ENCODE measurements at regions not wholly inside any gene's neighbourhood (a gene's known extent, or its start where the extent isn't known, plus 50 kb on each side); places are given as distances from the start of the nearest gene placed in this dataset.
"Not testable (repeated sequence)": the region's sequence is repeated elsewhere in the genome, so short reads cannot be mapped to it uniquely, and the experiment has no call there.

DNA sequence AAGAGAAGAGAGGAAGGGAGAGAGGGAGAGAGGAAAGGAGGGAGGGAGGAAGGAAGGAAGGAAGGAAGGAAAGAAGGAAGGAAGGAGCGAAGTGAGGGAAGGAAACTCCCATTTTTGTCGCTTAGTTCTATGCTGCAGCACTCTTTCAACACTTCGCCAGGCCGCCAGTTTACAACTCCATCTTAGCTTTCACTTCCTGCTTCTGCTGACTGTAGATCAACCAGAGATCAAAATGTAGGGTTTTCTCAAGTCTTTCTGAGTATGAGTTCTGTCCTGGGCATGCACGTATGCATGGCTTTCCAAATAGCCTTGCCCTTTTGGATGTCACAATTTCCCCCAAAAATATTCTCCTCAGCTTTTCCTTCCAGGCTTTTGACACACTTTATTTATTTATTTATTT lies 723.4 kb downstream of the TRHDE start:
- no peak for DNase-seq
- Histone ChIP-seq H3K4me3 (ENCODE audit: low read length) (no peak overlapping the region), H3K27me3 (ENCODE audit: control insufficient read depth, insufficient read depth, low read length) (no peaks in the 10 kb centered on the region), H3K9me3 (replicated peaks; ENCODE audit: control insufficient read depth, low read depth, low read length) (no peaks in the 10 kb centered on the region), H3K36me3 (ENCODE audit: control insufficient read depth, insufficient read depth, low read length) (no peaks in the 10 kb centered on the region), H3K4me1 (ENCODE audit: control insufficient read depth, insufficient read depth, low read length) (no peaks in the 10 kb centered on the region), H3K27ac (ENCODE audit: low read length) (no peak overlapping the region)
- WGBS (ENCODE audit: insufficient coverage) = 100% methylated on average over 1 of the region's 5 CpGs

DNA sequence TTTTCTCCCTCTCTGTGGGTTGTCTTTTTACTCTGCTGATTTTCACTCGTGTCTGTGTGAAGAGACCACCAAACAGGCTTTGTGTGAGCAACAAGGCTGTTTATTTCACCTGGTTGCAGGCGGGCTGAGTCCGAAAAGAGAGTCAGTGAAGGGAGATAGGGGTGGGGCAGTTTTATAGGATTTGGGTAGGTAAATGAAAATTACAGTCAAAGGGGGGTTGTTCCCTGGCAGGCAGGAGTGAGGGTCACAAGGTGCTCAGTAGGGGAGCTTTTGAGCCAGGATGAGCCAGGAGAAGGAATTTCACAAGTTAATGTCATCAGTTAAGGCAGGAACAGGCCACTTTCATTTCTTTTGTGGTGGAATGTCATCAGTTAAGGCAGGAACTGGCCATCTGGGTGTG lies 729.6 kb downstream of the TRHDE start:
- WGBS (ENCODE audit: insufficient coverage) = 85% methylated on average over 3 of the region's 3 CpGs
- H3K4me3 ChIP-seq (ENCODE audit: low read length); H3K36me3 ChIP-seq (ENCODE audit: control insufficient read depth, insufficient read depth, low read length); H3K27me3 ChIP-seq (ENCODE audit: control insufficient read depth, insufficient read depth, low read length); H3K4me1 ChIP-seq (ENCODE audit: control insufficient read depth, insufficient read depth, low read length); DNase-seq; H3K27ac ChIP-seq (ENCODE audit: low read length); H3K9me3 ChIP-seq (replicated peaks; ENCODE audit: control insufficient read depth, low read depth, low read length): not testable (repeated sequence)

DNA sequence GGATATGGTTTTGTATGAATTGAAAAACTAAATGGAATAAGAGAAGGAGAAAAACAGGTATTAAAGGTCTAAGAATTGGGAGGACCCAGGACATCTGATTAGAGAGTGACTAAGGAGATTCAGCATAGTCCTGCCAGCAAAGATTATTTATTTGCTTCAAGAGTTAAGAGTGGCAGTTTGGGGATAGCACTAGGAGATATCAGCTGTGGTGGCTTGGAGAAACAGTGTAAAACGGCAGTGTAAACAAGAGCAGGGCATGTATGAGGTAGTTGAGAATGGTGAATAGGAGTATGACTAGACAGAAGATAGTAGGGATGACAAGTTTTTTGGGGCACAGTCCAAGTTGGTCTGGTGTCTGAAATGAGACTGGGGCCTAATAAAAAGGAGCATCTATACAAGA lies 730.3 kb downstream of the TRHDE start:
- H3K9me3 ChIP-seq (replicated peaks; ENCODE audit: control insufficient read depth, low read depth, low read length); DNase-seq; H3K27ac ChIP-seq (ENCODE audit: low read length); H3K4me1 ChIP-seq (ENCODE audit: control insufficient read depth, insufficient read depth, low read length); H3K4me3 ChIP-seq (ENCODE audit: low read length); H3K27me3 ChIP-seq (ENCODE audit: control insufficient read depth, insufficient read depth, low read length); H3K36me3 ChIP-seq (ENCODE audit: control insufficient read depth, insufficient read depth, low read length): not testable (repeated sequence)
- 94% methylated on average over 1 of the region's 1 CpG for WGBS (ENCODE audit: insufficient coverage)

DNA sequence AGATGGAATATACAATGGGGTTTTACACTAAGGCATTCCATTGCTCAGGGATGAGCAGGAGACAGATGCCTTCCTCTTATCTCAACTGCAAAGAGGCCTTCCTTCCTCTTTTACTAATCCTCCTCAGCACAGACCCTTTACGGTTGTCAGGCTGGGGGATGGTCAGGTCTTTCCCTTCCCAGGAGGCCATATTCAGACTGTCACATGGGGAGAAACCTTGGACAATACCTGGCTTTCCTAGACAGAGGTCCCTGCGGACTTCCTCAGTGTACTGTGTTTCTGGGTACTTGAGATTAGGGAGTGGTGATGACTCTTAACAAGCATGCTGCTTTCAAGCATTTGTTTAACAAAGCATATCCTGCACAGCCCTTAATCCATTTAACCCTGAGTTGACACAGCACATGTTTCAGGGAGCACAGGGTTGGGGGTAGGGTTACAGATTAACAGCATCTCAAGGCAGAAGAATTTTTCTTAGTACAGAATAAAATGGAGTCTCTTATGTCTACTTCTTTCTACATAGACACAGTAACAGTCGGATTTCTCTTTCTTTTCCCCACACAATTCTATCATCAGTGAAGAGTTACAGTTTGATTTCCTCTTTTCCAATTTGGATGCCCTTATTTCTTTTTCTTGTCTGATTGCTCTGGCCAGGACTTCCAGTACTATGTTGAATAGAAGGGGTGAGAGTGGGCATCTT lies 737.1 kb downstream of the TRHDE start:
- H3K36me3 ChIP-seq (ENCODE audit: control insufficient read depth, insufficient read depth, low read length); H3K27me3 ChIP-seq (ENCODE audit: control insufficient read depth, insufficient read depth, low read length); H3K4me3 ChIP-seq (ENCODE audit: low read length); H3K9me3 ChIP-seq (replicated peaks; ENCODE audit: control insufficient read depth, low read depth, low read length); DNase-seq; H3K4me1 ChIP-seq (ENCODE audit: control insufficient read depth, insufficient read depth, low read length); H3K27ac ChIP-seq (ENCODE audit: low read length): not testable (repeated sequence)
- WGBS (ENCODE audit: insufficient coverage) = no CpG with 5 or more reads among the region's 3 CpGs

DNA sequence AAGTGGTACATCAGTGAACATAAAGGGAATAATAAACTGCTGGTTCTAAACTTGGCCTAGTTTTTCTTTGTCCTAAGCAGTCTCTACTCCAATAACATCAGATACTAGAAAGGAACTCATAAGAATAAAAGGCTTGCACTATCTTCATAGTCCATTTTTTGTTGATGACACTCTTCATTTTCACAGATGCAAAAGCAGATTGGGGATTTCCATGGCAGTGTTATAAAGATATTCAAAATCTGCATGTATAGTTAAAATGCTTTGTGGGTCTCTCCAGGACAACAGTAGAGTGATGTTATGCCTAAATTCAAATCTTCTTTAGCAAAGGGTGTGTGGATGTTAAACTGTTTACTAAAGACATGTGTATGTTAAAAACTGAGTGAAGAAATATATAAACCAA lies 745.8 kb downstream of the TRHDE start:
- no peak for DNase-seq
- H3K9me3 ChIP-seq (replicated peaks; ENCODE audit: control insufficient read depth, low read depth, low read length) = peaks cover 4% of the 10 kb centered on the region
- H3K4me3 ChIP-seq (ENCODE audit: low read length) = no peak overlapping the region
- no peaks in the 10 kb centered on the region for H3K4me1 ChIP-seq (ENCODE audit: control insufficient read depth, insufficient read depth, low read length)
- H3K27me3 ChIP-seq (ENCODE audit: control insufficient read depth, insufficient read depth, low read length) = no peaks in the 10 kb centered on the region
- H3K36me3 ChIP-seq (ENCODE audit: control insufficient read depth, insufficient read depth, low read length) = no peaks in the 10 kb centered on the region
- no peak overlapping the region for H3K27ac ChIP-seq (ENCODE audit: low read length)

DNA sequence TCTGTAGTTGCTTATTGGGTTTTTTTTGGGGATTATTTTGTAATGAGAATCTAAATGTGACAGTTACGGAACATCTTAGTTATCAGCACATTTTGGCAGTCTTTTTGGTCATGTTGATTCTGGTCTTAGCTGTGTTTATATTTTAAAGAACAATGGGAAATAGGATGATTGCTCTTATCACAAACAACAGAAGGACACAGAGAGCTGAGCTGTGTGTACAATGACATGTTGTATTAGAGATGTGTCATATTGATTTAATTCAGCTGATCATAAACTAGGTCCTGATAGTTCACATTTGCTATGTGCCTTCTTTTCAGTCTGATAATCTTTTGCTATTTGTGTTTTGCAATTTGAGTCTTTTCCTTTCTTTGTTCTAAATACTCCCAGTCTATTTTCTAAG lies 781.7 kb downstream of the TRHDE start:
- Histone ChIP-seq H3K4me1 (ENCODE audit: control insufficient read depth, insufficient read depth, low read length) (no peaks in the 10 kb centered on the region), H3K9me3 (replicated peaks; ENCODE audit: control insufficient read depth, low read depth, low read length) (no peaks in the 10 kb centered on the region), H3K4me3 (ENCODE audit: low read length) (no peak overlapping the region), H3K27me3 (ENCODE audit: control insufficient read depth, insufficient read depth, low read length) (no peaks in the 10 kb centered on the region), H3K27ac (ENCODE audit: low read length) (no peak overlapping the region), H3K36me3 (ENCODE audit: control insufficient read depth, insufficient read depth, low read length) (no peaks in the 10 kb centered on the region)
- WGBS (ENCODE audit: insufficient coverage) = no CpG with 5 or more reads among the region's 1 CpG
- no peak for DNase-seq

DNA sequence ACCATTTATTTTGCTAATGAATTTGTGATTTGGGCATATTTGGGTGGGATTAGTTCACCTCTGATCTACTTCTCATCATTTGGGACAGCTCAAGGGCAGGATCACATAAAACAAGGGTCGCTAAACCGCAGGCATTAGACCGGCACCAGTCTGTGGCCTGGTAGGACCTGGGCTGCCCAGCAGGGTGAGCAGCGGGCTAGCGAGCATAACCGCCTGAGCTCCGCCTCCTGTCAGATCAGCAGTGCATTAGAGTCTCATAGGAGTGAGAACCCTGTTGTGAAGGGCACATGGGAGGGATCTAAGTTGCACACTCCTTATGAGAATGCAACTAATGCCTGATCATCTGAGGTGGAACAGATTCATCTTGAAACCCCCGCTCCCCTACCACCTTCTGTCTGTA lies 785.3 kb downstream of the TRHDE start:
- H3K36me3 ChIP-seq (ENCODE audit: control insufficient read depth, insufficient read depth, low read length) = no peaks in the 10 kb centered on the region
- H3K4me3 ChIP-seq (ENCODE audit: low read length) = no peak overlapping the region
- no peaks in the 10 kb centered on the region for H3K9me3 ChIP-seq (replicated peaks; ENCODE audit: control insufficient read depth, low read depth, low read length)
- no peaks in the 10 kb centered on the region for H3K4me1 ChIP-seq (ENCODE audit: control insufficient read depth, insufficient read depth, low read length)
- H3K27me3 ChIP-seq (ENCODE audit: control insufficient read depth, insufficient read depth, low read length) = no peaks in the 10 kb centered on the region
- WGBS (ENCODE audit: insufficient coverage) = 98% methylated on average over 7 of the region's 8 CpGs
- DNase-seq = no peak
- no peak overlapping the region for H3K27ac ChIP-seq (ENCODE audit: low read length)

DNA sequence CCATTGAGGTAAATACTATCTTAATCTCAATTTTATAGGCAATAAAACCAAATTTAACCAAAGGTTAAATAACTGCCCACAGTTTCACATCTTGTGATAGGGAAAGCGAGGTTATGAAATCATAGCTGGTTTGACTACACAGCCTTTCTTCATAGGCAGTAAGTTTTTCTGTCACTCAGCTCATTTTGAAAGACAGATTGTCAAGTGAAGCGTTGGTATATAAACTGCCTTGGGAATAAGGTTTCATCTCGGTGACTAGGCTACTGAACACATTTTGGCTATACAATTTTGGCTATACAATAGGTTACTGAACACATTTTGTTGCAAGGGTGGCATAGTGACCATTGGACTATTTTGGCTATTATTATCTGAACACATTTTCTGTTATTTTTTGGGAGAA lies 793.7 kb downstream of the TRHDE start:
- DNase-seq = no peak
- Histone ChIP-seq H3K36me3 (ENCODE audit: control insufficient read depth, insufficient read depth, low read length) (no peaks in the 10 kb centered on the region), H3K27me3 (ENCODE audit: control insufficient read depth, insufficient read depth, low read length) (no peaks in the 10 kb centered on the region), H3K9me3 (replicated peaks; ENCODE audit: control insufficient read depth, low read depth, low read length) (no peaks in the 10 kb centered on the region), H3K27ac (ENCODE audit: low read length) (no peak overlapping the region), H3K4me1 (ENCODE audit: control insufficient read depth, insufficient read depth, low read length) (no peaks in the 10 kb centered on the region), H3K4me3 (ENCODE audit: low read length) (no peak overlapping the region)
- no CpG with 5 or more reads among the region's 3 CpGs for WGBS (ENCODE audit: insufficient coverage)

DNA sequence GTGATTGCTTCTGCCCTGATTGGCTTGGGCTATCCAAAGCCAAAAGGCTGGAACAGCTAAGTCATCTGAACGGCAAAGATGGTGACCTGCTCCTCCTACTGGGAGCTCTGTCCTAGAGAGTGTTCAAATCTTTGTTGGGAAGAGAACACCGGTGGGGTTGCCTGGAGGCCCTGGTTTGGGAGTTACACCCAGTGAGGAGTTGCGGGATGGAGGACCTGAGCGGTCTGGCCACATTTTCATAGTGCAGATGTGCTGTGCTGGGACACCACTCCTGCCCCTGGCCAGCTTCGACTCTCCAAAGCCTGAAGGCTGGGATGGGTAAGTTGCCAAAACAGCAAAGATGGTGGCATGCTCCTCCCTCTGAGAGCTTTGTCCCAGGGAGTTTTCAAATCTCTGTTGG lies 795.4 kb downstream of the TRHDE start:
- Histone ChIP-seq H3K4me1 (ENCODE audit: control insufficient read depth, insufficient read depth, low read length) (no peaks in the 10 kb centered on the region), H3K27ac (ENCODE audit: low read length) (no peak overlapping the region), H3K4me3 (ENCODE audit: low read length) (no peak overlapping the region), H3K9me3 (replicated peaks; ENCODE audit: control insufficient read depth, low read depth, low read length) (no peaks in the 10 kb centered on the region), H3K36me3 (ENCODE audit: control insufficient read depth, insufficient read depth, low read length) (no peaks in the 10 kb centered on the region), H3K27me3 (ENCODE audit: control insufficient read depth, insufficient read depth, low read length) (no peaks in the 10 kb centered on the region)
- no peak for DNase-seq
- 77% methylated on average over 3 of the region's 5 CpGs for WGBS (ENCODE audit: insufficient coverage)

DNA sequence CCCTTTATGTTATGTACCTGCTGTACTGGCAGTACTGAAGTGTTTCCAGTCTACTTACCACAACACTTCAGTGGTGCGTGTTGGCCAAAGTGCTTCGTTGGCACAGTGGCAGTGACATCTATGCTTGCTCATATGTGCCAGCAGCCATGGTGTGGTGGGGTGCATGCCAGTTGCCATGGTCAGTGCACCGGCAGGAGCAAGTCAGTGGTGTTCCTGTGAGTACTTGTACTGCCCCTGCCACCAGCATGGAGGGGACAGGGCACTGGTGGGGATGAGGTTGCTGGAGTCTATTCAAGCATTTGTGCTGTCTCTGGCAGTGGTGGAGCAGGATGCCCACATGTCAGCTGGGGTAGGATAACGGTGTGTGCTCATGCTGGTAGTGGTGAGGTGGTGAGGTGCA lies 800.0 kb downstream of the TRHDE start:
- no peaks in the 10 kb centered on the region for H3K4me1 ChIP-seq (ENCODE audit: control insufficient read depth, insufficient read depth, low read length)
- WGBS (ENCODE audit: insufficient coverage) = 94% methylated on average over 2 of the region's 4 CpGs
- no peaks in the 10 kb centered on the region for H3K36me3 ChIP-seq (ENCODE audit: control insufficient read depth, insufficient read depth, low read length)
- no peaks in the 10 kb centered on the region for H3K27me3 ChIP-seq (ENCODE audit: control insufficient read depth, insufficient read depth, low read length)
- H3K27ac ChIP-seq (ENCODE audit: low read length) = no peak overlapping the region
- H3K4me3 ChIP-seq (ENCODE audit: low read length) = no peak overlapping the region
- H3K9me3 ChIP-seq (replicated peaks; ENCODE audit: control insufficient read depth, low read depth, low read length) = peaks cover 4% of the 10 kb centered on the region
- no peak for DNase-seq

DNA sequence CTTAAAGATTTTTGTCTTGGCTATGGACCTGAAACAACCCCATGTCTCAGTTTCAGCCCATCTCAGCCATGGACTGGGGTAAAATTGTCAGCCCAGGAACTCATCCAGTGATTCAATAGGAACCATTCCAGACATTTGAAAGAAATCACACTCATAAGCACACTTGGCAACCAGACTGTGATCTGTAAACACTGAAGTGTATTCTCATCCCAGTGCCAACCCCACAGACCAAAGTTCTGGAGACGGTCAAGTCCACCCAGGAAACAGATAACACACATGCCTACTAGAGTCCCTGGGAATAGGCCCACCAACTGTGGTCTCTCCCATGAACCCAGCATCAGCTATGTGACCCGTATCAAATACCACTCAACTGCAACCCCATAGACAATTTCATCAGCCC lies 804.6 kb downstream of the TRHDE start:
- no peaks in the 10 kb centered on the region for H3K27me3 ChIP-seq (ENCODE audit: control insufficient read depth, insufficient read depth, low read length)
- no peak for DNase-seq

More for the DNA sequence above, 804.6 kb downstream of the TRHDE start:
- Histone ChIP-seq H3K9me3 (replicated peaks; ENCODE audit: control insufficient read depth, low read depth, low read length) (peaks cover 4% of the 10 kb centered on the region), H3K4me1 (ENCODE audit: control insufficient read depth, insufficient read depth, low read length) (no peaks in the 10 kb centered on the region), H3K36me3 (ENCODE audit: control insufficient read depth, insufficient read depth, low read length) (no peaks in the 10 kb centered on the region), H3K4me3 (ENCODE audit: low read length) (no peak overlapping the region), H3K27ac (ENCODE audit: low read length) (no peak overlapping the region)
- WGBS (ENCODE audit: insufficient coverage) = 86% methylated on average over 1 of the region's 2 CpGs
